Inflammatory macrophage (primary cell): ENCODE measurements at regions not wholly inside any gene's neighbourhood (a gene's known extent, or its start where the extent isn't known, plus 50 kb on each side); places are given as distances from the start of the nearest gene placed in this dataset.
"Not testable (repeated sequence)": the region's sequence is repeated elsewhere in the genome, so short reads cannot be mapped to it uniquely, and the experiment has no call there.

ENCODE experiments used
- DNase-seq, 2 donors: peaks; one replicate each; pipeline ENCODE4 v3.0.0-alpha.2; 2020 to 2022

GRCh38 chr9:75197561-75197960 lies 109.2 kb downstream of the OSTF1 start:
- DNase-seq, result no peak

- DNase-seq, result no peak
These were observed 110.1 kb downstream of the OSTF1 start for GRCh38 chr9:75198436-75198835.

DNA sequence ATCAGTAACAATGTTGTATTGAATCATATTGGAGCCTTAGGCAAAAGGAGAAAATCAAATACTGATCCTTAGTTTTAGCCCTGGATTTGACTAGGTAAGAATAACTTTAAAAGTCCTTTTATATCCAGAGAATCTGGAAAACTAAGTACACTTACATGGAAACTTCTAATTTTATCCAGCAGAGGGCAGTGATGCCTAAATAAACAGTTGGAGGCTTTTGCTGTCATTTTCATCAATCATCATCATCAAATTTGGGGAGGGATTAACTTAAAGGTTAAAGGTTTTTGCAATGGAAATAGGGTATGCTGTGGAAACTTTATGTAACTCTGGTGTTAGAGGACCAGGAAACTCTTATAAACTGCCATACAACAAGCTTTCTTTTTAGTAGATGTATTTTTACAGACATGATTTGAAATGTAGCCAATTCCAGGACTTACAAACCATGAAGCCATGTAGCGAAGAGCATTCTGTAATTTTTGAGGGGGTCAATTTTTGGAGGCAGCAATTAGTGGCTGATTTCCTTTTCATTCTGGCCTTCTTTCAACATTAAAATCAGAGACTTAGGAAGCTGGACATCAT lies 112.7 kb downstream of the OSTF1 start:
- DNase-seq, result peak; percentile 30 to 69

DNA sequence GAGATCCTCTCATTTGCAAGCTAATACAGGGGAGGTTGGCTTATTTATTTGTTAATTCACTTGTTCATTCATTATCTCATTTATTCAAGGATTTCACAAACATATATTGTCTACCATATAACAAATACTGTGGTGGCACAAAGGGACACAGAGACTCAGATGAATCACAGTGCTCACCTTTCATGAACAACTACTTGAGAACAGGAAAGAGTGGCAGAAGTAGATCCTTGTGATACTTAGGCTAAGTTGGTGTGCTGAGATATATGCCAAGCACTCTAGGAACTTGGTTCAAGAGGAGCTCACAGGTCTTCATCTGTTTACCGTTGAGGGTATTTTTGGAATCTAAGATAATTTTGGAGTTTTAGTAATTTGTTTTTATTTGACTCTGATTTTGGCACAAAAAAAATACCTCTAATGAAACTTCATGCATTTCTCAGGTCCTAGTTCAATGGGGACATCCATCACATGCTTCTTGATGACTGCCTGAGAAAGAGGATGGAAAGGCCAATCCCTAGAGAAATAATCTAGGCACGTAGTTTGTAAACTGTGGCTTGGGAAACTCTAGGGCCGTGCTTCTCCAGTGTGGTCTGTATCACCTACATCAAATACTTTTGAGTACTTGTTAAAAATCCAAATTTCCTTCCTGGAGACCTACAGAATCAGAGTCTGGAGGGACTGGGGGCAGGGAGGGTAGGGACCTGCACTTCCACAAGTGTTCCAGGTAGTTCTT lies 113.3 kb downstream of the OSTF1 start:
- DNase-seq, result no peak

- not testable (repeated sequence) for DNase-seq
These were observed 119.7 kb downstream of the OSTF1 start for GRCh38 chr9:75207997-75208396.

DNA sequence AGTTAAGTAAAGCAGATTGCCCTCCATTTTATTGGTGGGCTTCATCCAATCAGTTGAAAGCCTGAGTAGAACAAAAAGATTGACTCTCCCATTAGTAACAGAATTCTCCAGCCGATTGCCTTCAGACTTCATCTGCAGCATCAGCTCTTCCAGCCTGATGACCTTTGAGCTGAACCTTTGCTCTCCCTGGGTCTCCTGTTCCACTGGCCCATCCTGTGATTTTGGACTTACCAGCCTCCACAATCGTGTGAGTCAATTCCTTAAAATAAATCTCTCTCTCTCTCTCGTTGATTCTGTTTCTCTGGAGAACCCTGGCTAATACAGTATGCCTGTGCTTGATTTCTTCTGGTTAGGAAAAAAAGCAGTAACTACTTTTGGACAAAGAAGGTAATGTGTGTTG lies 121.9 kb downstream of the OSTF1 start:
- no peak for DNase-seq

- DNase-seq, result no peak
These were observed 125.5 kb downstream of the OSTF1 start for GRCh38 chr9:75213765-75214164.

- no peak for DNase-seq
These were observed 138.3 kb downstream of the OSTF1 start for GRCh38 chr9:75226403-75227139.

DNA sequence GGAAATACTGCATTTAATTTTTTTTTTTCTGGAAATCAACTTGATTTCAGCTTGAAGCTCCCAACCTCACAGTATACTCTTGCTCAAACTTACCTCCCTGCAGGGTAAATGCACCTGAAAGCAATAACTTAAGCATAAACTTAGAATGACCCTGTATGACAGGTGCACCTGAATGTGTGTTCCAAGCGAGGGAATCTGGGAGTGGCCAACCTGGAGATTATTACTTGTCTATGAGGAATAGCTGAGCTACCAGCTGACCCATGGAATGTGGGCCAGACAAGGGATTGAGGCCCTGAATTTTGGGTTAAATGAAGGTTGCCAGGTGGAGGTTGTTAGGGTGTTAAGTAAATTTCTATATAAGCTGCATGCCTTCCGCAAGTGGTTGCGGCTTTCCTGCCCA lies 140.6 kb downstream of the OSTF1 start:
- no peak for DNase-seq

- DNase-seq, result no peak
These were observed 141.5 kb downstream of the OSTF1 start for GRCh38 chr9:75229605-75230332.

GRCh38 chr9:75230469-75230868 lies 142.2 kb downstream of the OSTF1 start:
- DNase-seq, result no peak

DNA sequence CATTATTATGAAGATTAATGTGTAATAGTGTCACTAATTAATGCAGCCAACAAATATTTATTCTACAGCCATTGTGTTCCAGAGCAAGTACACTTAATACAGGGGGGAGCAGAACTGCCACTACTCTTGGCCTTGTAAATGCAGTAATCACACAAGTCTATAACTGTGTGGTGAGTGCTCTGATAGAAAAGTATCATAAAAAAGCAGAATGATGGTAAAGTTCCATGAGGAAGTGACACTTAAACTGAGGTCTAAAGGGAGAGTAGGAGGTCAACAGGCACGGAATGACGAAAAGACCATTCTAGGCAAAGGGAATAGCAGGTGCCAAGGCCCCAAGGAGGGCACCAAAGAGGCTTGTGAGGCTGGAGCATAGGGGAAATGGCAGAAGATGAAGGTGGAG lies 142.9 kb downstream of the OSTF1 start:
- DNase-seq, result no peak

GRCh38 chr9:75233011-75233410 lies 144.7 kb downstream of the OSTF1 start:
- DNase-seq, result no peak

GRCh38 chr9:75235632-75236031 lies 147.3 kb downstream of the OSTF1 start:
- DNase-seq, result no peak

GRCh38 chr9:75238311-75238976 lies 150.1 kb downstream of the OSTF1 start:
- peak; percentile 32 to 64 for DNase-seq

DNA sequence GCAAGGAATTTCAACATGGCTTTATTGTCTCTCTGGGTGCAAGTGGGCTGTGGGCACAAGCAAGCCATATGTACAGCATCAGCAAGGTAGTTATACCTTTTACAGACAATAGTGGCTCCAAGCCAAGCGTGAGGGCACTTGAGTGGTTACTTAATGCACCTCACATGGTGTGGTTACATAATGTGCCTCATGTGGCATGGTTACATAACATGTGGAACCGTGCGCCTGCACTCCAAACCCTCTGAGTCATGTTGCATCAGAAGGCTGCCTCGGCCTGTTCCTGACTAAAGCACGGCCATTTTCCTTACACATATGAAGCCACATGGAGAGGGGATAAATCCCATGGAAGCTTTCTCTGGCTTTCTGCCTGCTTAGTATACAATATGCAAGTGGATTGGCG lies 150.9 kb downstream of the OSTF1 start:
- DNase-seq, result peak; percentile 68 to 81

DNA sequence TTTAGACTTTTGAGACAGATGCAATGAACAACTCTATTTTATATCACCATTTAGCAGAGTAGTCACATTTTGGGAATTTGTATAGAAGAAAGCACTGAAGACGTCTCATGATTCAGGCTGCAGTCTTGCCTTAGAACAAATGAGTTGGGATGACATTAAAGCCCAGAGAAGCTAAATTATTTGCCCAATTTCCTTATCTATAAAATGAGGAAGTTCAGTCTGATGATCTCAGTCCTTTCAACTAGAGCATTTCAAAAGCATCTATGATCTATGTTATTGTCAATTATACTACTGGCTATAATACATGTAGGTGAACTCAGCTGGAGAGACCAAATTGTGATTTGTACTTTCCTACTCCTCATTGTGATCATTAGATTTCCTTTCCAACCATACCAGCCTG lies 154.1 kb downstream of the OSTF1 start:
- peak; percentile 12 to 54 for DNase-seq

GRCh38 chr9:75246949-75247348 lies 158.6 kb downstream of the OSTF1 start:
- DNase-seq, result no peak

- DNase-seq, result peak; percentile 59
These were observed 177.2 kb downstream of the OSTF1 start for GRCh38 chr9:75265525-75265972.

- no peak for DNase-seq
These were observed 180.9 kb downstream of the OSTF1 start for GRCh38 chr9:75269197-75269596.

DNA sequence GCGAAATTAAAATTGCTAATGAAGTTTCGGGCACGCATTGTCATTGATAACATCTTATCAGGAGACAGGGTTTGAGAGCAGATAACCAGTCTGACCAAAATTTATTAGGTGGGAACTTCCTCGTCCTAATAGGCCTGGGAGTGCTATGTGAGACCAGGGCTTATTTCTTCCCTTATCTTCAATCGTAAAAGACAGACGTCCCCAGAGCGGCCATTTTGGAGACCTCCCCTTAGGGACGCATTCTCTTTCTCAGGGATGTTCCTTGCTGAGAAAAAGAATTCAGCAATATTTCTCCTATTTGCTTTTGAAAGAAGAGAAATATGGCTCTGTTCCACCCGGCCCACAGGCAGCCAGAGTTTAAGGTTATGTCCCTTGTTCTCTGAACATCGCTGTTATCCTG lies 184.7 kb downstream of the OSTF1 start:
- not testable (repeated sequence) for DNase-seq

DNA sequence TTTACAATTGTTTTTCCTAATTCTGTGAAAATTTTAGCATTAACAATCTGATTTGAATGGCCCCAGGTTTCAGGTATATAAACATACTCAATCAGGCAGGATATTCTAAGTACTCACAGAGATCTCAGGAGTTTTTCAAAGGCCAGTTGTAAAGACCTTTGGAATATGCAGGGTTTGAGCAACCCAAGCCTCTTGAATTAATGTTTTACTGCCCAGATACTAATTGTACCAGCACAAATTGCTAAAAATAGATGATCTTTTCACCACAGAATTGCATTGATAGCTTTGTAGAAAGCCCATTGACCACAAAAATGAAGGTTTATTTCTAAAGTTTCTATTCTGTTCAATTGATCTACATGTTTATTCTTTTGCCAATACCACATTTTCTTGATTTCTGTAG lies 186.5 kb downstream of the OSTF1 start:
- DNase-seq, result no peak

- DNase-seq, result no peak
These were observed 193.7 kb downstream of the OSTF1 start for GRCh38 chr9:75282047-75282446.
